ENCODE measurements at regions not wholly inside any gene's neighbourhood (a gene's known extent, or its start where the extent isn't known, plus 50 kb on each side); places are given as distances from the start of the nearest gene placed in this dataset.

- FAIRE-seq: no peak
Observed at GRCh38 chr2:181771356-181771755, 91.0 kb upstream of the NEUROD1 start.

DNA sequence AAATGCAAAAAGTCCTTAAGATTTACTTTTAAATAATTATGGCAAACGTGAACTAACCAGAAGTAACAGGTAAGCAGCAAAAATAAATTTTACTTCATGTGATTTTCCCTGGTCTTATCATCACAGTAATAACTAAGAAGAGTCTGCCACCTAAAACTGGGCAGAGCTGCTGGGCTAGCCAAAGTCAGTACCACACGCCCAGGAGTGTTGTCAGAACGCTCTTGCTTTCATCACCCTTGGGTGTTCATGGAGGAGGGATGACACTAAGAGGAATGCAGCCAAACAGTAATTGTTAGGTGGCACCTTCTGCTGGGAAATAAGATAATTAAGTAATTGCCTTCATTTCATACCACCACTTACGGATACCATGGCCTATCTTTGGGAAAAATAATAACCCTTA, 92.0 kb upstream of the NEUROD1 start:
- FAIRE-seq: no peak

- no peak for FAIRE-seq
Observed at GRCh38 chr2:181772777-181773176, 92.5 kb upstream of the NEUROD1 start.

GRCh38 chr2:181774685-181775084, 94.4 kb upstream of the NEUROD1 start:
- FAIRE-seq: no peak

DNA sequence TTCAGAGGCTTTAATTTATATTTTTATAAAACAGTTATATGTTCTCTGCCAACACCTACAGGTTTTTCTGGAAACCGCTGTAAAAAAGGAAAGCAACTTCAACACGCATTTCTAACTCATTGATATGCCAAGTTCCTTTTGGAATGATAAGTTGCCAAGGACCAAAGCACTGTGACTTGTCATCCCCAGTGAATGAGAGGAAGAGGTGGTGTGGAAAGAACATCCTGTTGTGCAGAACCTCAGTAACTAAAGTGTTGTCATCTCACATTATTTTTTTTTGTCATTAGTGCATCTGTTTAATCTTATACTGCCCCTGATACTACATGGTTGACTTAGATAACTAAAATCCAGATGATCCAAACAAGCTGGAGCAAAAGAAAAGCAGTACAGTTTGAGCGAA, 96.0 kb upstream of the NEUROD1 start:
- FAIRE-seq: no peak

GRCh38 chr2:181777734-181778133, 97.4 kb upstream of the NEUROD1 start:
- no peak for FAIRE-seq

DNA sequence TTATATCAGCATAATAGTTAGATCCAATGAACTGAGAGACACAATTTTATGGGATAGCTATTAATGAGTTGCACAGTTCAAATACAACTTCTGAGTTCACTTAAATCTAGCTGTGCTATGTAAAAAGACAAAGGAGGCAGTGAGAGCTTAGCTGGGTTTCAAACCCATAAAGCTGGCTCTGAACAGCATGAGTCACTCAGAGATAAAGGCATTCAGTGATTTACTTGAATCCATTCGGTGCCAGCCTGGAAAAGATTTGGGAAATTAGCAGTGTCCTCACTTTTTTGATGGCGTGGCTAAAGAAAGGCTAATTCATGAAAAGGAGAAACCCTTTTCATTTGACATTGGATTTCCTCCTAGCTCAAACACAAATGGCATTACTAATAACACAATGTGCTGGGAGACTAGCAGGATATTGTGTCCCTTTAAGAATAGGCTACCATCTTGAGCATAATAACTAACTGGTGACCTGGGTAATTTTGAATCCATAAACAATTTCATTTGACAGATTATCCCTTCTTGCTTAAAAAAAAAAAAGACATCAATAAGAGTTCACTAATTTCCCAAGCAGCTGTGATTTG, 98.4 kb upstream of the NEUROD1 start:
- FAIRE-seq: no peak

GRCh38 chr2:181779288-181780021, 99.1 kb upstream of the NEUROD1 start:
- FAIRE-seq: no peak

DNA sequence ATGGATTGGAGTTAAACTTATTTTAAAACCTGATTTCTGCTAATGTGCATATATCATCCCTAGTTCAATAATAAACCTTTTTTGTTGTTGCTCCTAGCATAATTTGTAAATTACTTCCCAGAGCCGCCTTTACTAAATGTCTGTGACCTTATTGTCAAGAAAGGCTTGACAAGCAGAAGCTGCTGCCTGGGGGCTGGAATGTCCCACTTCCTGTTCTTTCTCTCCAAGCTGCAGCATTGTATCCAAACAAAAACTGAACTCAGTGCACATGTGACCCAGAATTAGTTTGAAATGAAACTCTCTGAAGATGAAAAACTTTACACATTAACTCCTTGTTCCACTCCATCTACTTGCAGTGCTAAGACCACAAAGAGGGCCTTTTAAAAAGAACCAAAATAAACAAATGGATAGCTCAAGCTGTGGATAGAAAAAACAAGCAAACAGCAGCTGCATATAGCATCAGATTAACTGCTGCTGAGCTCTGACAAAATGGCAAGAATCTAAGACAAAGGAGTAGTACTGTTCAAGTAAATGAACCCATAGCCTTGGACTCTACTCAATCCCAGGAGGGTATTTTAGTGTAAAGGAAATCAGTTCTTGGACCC, 99.8 kb upstream of the NEUROD1 start:
- FAIRE-seq: no peak

- no peak for FAIRE-seq
Observed at GRCh38 chr2:181780657-181781056, 100.3 kb upstream of the NEUROD1 start.

- no peak for FAIRE-seq
Observed at GRCh38 chr2:181781078-181781786, 100.9 kb upstream of the NEUROD1 start.

GRCh38 chr2:181782660-181783059, 102.3 kb upstream of the NEUROD1 start:
- no peak for FAIRE-seq

DNA sequence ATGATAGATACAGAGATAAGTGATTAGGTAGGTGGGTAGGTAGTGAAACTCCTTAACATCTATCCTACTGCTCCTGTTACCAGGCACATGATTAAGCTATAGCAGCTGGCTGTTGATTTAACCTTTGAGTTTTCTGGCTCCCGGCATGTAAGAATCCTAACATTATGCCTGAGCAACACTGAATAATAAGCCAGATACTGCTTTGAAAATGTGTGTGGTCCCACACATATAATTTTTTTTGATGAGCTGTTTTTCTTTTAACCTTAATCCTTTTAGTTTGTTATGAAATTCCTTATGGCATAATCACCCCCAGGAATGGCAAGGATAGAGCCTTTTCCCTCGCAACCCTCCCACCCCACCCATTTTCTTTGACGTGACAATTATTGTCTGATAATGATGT, 104.2 kb upstream of the NEUROD1 start:
- no peak for FAIRE-seq

DNA sequence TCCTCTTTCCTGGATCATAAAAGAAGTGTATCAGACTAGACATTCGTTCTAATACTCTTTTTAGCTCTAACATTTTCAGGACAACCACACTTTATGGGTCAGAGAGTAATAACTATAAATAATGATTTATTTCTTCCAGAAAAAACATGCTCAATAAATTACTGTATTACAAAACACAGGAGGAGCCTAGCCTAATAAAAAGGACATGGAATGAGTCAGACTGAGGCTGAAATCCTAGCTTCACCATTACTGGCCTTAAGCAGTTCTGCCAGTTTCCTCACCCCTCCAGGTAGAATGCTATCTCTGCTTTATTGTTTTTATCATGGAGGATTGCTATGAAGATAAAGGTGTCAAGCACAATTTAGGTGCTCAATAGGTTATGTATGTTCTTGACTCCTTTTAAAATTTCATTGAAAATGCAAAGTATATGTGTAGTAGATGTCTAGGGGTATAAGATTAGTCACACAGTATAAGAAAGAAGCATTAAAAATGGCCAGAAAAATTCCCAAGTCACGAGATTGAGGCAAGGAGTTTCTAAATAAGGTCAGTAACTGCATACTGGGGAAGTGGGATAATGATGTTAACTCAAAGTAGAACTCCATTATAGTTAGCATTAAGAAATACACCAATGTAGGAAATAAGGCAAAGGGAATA, 105.5 kb upstream of the NEUROD1 start:
- FAIRE-seq: no peak

GRCh38 chr2:181786371-181787228, 104.9 kb upstream of the ITPRID2 start:
- FAIRE-seq: no peak

DNA sequence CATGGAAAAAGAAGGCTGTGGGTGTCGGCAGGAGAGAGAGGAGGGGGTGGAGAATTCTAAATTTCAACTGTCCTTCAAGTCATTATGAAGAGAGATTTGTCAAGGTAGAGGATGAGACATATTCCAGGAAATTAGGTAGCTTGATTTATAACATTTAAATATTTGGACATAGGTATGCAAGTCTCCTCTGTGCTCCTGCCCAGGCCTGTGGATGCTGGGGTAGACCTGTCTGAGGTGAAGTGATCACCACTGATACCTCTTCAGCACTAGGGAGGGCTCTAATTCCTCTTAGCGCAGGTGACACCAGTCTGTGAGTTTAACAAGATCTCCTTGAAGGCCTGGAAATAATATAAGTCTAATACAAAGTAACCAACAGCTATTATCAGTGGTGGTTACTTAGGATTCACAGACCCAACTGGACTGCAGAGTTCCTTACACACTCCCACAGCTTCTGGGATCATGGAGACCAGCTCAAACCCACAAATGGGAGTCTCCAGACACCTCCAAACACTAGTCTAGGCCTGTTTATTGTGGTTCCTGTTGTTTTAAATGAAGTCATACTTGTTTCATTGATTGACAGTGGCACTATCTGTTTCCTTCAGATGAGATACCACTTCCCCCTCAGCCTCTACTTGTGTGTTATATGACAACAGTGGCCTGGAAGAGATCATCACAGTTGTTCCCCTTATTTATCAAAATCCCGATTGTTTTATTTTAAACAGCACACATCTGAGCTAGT, 104.1 kb upstream of the ITPRID2 start:
- FAIRE-seq: no peak

GRCh38 chr2:181788897-181789555, 102.5 kb upstream of the ITPRID2 start:
- no peak for FAIRE-seq

DNA sequence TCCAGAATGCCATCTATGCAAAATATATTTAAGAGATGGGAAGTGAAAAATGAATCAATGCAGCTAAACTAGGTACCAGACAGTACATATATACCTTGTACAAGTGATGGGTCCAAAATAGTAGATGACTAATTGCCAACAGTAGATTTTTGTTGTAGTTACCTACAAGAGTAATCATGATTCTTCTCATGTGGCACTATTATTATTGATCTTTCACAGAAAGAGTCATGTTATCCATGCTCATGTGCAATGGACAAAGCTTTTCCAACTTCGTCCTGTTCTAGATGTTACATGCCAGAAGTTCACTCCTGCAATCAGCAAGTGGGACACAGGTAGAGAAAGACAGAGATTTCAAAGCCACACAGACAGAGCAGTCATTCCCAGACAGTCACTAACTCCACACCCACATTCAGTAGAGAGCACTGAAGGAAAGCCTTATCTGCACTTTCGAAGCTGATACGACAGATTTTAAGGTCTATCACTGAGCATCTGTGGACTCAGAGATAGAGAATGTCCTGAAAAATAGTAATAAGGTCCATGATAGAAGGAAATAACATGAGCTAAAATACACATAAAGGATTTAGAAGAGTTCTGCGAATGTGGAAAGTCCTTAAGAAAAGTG, 101.6 kb upstream of the ITPRID2 start:
- no peak for FAIRE-seq

DNA sequence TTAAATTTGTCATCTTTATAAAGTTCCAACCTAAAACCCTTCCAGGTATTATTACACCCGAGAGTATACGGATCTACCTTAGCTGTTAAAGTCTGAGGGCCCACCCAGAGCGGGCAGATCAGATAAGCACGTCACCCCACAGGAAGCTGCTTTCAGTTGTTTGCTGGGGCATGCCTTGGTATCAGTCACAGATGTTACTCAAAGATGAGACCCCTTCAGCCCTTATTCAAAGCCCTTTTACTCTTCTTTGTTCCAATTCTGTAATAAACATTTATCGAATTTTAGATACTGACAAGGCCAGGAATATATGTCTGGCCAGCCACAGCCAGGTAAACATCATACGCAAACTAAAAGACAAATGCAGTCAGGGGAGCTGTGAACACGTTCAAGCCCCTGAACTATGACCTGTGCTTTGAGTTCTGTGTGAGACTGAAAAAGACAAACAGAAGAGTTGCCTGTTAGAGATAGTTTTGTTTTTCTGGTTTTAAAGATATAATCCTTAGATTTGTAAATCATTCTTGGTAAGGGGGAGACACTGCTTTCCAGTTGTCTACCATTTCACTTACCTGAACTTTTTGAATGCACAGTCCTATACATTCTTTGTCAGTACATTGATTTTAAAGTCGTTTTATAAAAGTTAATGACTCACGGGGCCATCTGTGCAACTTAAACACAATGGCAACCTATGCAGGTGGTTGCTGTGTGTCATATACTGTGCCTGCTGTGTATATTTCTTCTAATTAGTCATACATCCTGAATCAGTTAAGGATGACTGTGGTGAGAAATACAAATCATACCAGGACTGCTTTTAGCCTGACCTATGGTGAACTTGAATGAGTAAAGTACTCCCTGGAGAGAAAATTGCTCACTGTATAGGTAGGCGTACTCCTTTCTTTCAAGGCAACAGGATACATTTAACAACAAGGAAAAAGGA, 100.5 kb upstream of the ITPRID2 start:
- FAIRE-seq: no peak
